ENCODE measurements at regions not wholly inside any gene's neighbourhood (a gene's known extent, or its start where the extent isn't known, plus 50 kb on each side); places are given as distances from the start of the nearest gene placed in this dataset.

DNA sequence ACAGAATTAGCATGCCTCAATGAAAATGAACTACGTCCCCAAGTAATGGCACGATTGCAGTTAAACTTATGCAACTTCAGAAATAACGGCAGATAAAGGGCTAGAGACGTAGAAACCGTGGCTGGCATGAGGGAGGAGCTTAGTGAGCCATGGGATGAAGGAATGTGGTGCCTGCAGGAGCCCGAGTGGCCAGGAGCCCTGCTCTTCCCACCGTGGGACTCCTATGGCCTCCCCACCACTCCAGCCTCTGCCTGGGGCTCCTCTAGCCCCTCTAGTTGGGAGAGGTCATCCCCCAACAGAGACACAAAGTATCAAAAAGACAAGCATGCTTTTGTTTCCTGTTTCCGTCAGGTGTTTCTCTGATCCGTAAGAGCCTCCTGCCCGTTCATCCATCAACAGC is 75.1 kb upstream of the BHLHE23 start:
- no peaks in the 10 kb centered on the region for H3K36me3 ChIP-seq
- H3K9me3 ChIP-seq: peaks cover 25% of the 10 kb centered on the region
- no peak overlapping the region for H3K9ac ChIP-seq
- no peak overlapping the region for H3K4me3 ChIP-seq
- H3K4me1 ChIP-seq: 0 out of 2 replicates have a peak, but pooled peaks cover 5% of the 10 kb centered on the region
- H3K27ac ChIP-seq: no peak overlapping the region
- TF ChIP-seq Cebpa-rat (IDR thresholded peaks at IDR 0.05): no peak
- peaks cover 22% of the 10 kb centered on the region; the same call in 1 of the 2 replicates for H4K20me1 ChIP-seq
- H3K4me2 ChIP-seq: no peak overlapping the region
- peaks cover 20% of the 10 kb centered on the region for H3K27me3 ChIP-seq

DNA sequence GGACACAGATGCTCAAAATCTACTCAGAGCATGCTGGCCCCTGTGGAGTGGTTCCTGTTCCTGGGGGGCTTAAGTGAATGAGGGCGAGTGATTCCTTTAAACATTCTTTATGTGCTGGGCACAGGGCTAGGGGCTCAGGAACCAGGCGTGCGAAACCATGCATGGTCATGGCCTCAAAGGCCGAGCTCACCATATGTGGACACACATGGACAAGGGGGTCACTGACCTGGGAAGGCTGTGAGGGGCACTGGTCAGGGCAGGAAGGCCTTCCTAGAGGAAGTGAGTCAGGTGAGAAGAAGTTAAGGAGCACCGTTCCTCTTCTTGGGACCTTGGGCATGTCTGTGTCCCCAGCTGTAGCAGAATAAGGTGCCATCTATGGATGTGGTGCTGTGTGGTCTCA is 74.6 kb upstream of the BHLHE23 start:
- peaks cover 30% of the 10 kb centered on the region for H3K9me3 ChIP-seq
- peaks cover 22% of the 10 kb centered on the region; the same call in 1 of the 2 replicates for H4K20me1 ChIP-seq
- no peak overlapping the region for H3K9ac ChIP-seq
- H3K36me3 ChIP-seq: no peaks in the 10 kb centered on the region
- peaks cover 20% of the 10 kb centered on the region for H3K27me3 ChIP-seq
- no peak overlapping the region for H3K27ac ChIP-seq
- 0 out of 2 replicates have a peak, but pooled peaks cover 5% of the 10 kb centered on the region for H3K4me1 ChIP-seq
- no peak for TF ChIP-seq Cebpa-rat (IDR thresholded peaks at IDR 0.05)
- H3K4me2 ChIP-seq: no peak overlapping the region
- no peak overlapping the region for H3K4me3 ChIP-seq

DNA sequence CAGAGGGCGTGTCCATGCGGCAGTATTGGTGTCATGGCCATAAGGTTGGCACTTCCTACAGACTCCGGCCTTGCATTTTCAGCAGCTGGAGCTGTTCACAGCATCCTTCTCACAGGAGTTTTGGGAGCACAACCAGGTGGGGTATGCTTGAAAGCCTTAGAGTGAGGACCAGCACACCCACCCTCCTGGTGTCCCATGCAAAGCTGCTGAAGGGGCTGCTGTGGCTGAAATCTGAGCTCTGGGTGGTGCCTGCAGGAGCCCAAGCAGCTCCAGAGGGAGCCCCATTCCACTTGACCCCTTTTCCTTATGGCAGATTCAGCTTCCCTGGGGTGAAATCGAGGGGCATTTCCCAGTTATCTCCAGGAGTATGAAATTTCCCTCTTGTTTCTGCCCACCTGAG is 74.0 kb upstream of the BHLHE23 start:
- no peak for TF ChIP-seq Cebpa-rat (IDR thresholded peaks at IDR 0.05)

DNA sequence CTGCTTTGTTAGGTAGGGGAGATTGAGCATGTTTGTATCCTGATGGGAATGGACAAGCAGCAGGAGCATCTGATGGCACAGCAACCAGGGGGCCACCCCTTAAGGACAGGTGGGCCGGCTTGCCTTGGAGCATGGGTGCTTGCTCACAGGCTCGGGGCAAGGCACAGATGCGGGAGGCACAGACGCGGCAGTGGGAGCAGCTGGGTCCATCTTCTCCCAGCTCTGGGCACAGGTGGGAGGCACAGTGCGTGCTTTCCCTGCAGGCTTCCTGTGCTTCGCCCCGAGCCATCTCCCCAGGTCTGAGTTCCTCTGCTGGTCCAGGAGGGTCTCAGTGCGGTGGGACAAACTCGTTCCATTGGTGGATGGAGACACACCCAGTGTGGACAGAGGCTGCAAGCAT is 73.6 kb upstream of the BHLHE23 start:
- H3K4me1 ChIP-seq: 0 out of 2 replicates have a peak, but pooled peaks cover 5% of the 10 kb centered on the region
- no peak for TF ChIP-seq Cebpa-rat (IDR thresholded peaks at IDR 0.05)
- H4K20me1 ChIP-seq: peaks cover 17% of the 10 kb centered on the region; the same call in 1 of the 2 replicates
- no peak overlapping the region for H3K4me2 ChIP-seq
- no peaks in the 10 kb centered on the region for H3K36me3 ChIP-seq
- H3K4me3 ChIP-seq: no peak overlapping the region
- H3K27me3 ChIP-seq: peaks cover 17% of the 10 kb centered on the region
- no peak overlapping the region for H3K9ac ChIP-seq
- no peak overlapping the region for H3K27ac ChIP-seq
- peaks cover 39% of the 10 kb centered on the region for H3K9me3 ChIP-seq

More for the DNA sequence above, 74.0 kb upstream of the BHLHE23 start:
- no peak overlapping the region for H3K27ac ChIP-seq
- no peaks in the 10 kb centered on the region for H3K36me3 ChIP-seq
- 0 out of 2 replicates have a peak, but pooled peaks cover 5% of the 10 kb centered on the region for H3K4me1 ChIP-seq
- H3K27me3 ChIP-seq: peaks cover 20% of the 10 kb centered on the region
- no peak overlapping the region for H3K4me2 ChIP-seq
- no peak overlapping the region for H3K9ac ChIP-seq
- peaks cover 21% of the 10 kb centered on the region; the same call in 1 of the 2 replicates for H4K20me1 ChIP-seq
- H3K9me3 ChIP-seq: peaks cover 35% of the 10 kb centered on the region
- no peak overlapping the region for H3K4me3 ChIP-seq

DNA sequence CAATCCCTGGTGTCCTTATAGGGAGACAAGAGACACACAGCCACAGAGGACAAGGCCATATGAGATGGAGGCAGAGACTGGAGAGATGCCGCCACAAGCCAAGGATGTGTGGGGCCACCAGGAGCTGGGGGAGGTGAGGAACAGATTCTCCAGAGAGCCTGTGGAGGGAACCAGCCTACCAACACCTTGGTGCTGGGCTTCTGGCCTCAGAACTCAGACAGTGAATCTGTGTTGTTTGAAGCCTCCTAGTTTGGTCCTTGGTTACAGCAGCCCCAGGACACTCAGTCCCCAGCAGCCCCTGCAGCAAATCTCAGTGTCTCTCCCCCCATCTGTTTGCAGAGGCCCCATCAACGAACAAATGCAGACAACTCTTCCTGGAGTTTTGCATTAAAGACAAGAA is 73.2 kb upstream of the BHLHE23 start:
- 0 out of 2 replicates have a peak, but pooled peaks cover 5% of the 10 kb centered on the region for H3K4me1 ChIP-seq
- no peak overlapping the region for H3K27ac ChIP-seq
- H3K27me3 ChIP-seq: peaks cover 13% of the 10 kb centered on the region
- peaks cover 15% of the 10 kb centered on the region; the same call in 1 of the 2 replicates for H4K20me1 ChIP-seq
- H3K9me3 ChIP-seq: peaks cover 44% of the 10 kb centered on the region
- H3K36me3 ChIP-seq: no peaks in the 10 kb centered on the region
- H3K4me2 ChIP-seq: no peak overlapping the region
- H3K9ac ChIP-seq: no peak overlapping the region
- TF ChIP-seq Cebpa-rat (IDR thresholded peaks at IDR 0.05): no peak
- H3K4me3 ChIP-seq: no peak overlapping the region

DNA sequence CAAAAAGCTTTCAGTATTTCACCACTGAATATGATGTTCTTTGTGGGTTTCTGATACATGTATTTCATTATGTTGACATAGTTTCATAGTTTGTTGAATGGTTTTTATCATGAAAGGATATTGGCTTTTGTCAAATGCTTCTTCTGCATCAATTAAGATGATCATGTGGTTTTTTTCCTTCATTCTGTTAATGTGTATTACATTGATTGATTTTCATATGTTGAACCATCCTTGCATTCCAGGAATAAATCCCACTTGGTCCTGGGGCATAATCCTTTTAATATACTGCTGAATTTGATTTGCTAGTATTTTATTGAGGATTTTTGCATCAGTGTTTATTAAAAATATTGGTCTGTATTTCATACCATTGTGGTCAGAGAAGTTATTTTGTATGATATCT is 70.9 kb upstream of the BHLHE23 start:
- Histone ChIP-seq H3K4me1 (peaks cover 12% of the 10 kb centered on the region), H3K36me3 (no peaks in the 10 kb centered on the region), H3K9me3 (peaks cover 45% of the 10 kb centered on the region), H3K27me3 (peaks cover 16% of the 10 kb centered on the region), H3K4me3 (no peak overlapping the region), H3K4me2 (no peak overlapping the region), H4K20me1 (peaks cover 9% of the 10 kb centered on the region; the same call in 1 of the 2 replicates), H3K9ac (no peak overlapping the region), H3K27ac (no peak overlapping the region)
- no peak for TF ChIP-seq Cebpa-rat (IDR thresholded peaks at IDR 0.05)

DNA sequence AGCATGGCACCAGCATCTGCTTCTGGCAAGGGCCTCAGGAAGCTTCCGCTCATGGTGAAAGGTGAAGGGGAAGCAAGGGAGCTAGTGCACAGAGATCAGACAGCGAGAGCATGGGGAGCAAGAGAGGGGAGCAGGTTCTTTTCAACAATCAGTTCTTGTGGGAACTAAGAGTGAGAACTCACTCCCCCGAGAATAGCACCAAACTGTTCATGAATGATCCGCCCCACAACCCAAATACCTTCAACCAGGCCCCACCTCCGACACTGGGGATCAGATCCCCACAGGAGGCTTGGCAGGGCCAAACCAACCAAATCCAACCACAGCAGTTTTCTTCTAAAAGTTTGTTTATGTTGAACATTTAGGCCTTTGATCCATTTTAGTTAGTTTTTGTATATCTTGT is 69.7 kb upstream of the BHLHE23 start:
- H3K4me2 ChIP-seq: no peak overlapping the region
- no peak overlapping the region for H3K9ac ChIP-seq
- peaks cover 26% of the 10 kb centered on the region for H3K27me3 ChIP-seq
- H3K36me3 ChIP-seq: no peaks in the 10 kb centered on the region
- peaks cover 16% of the 10 kb centered on the region for H3K4me1 ChIP-seq
- no peak for TF ChIP-seq Cebpa-rat (IDR thresholded peaks at IDR 0.05)
- H3K27ac ChIP-seq: no peak overlapping the region
- no peak overlapping the region for H3K4me3 ChIP-seq
- peaks cover 13% of the 10 kb centered on the region; the same call in 1 of the 2 replicates for H4K20me1 ChIP-seq
- H3K9me3 ChIP-seq: peaks cover 45% of the 10 kb centered on the region

DNA sequence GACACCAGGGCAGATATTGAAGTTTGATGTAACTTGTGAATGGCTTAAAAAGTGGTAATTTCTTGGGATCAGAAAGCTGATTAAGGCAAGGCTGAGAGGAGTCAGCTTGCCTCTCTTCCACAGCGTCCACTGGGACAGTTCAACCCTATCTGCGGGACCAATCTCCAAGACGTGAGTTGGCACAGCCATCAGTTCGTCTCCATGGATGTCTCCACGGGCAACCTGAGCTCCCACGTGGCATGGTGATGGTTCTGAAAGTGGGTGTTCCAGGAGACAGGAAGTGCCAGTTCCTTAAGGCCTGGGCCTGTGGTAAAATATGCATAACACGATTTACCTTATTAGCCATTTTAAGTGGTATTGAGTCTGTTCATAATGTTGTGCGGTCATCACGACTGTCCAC is 67.9 kb upstream of the BHLHE23 start:
- Histone ChIP-seq H3K27me3 (peaks cover 34% of the 10 kb centered on the region), H3K9me3 (peaks cover 41% of the 10 kb centered on the region), H3K4me2 (no peak overlapping the region), H3K4me3 (no peak overlapping the region), H3K9ac (no peak overlapping the region), H3K4me1 (peaks cover 24% of the 10 kb centered on the region), H4K20me1 (peaks cover 13% of the 10 kb centered on the region; the same call in 1 of the 2 replicates), H3K27ac (no peak overlapping the region), H3K36me3 (no peaks in the 10 kb centered on the region)
- no peak for TF ChIP-seq Cebpa-rat (IDR thresholded peaks at IDR 0.05)

DNA sequence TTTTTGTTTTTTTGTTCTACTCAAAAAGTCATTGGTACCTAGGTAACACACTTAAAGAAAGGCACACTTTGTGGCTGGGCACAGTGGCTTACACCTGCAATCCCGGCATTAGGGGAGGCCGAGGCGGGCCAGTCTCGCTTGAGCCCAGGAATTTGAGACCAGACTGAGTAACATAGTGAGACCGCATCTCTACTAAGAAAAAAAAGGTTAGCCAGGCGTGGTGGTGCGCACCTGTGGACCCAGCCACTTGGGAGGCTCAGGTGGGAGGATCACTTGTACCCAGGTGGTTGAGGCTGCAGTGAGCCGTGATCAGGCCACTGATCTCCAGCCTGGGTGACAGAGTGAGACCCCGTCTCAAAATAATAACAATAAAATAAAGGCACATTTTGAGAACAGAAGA is 67.4 kb upstream of the BHLHE23 start:
- Histone ChIP-seq H3K9me3 (peaks cover 37% of the 10 kb centered on the region), H3K4me1 (peaks cover 24% of the 10 kb centered on the region), H3K9ac (no peak overlapping the region), H3K36me3 (no peaks in the 10 kb centered on the region), H3K27me3 (peaks cover 34% of the 10 kb centered on the region), H3K4me3 (no peak overlapping the region), H3K27ac (no peak overlapping the region), H3K4me2 (no peak overlapping the region), H4K20me1 (peaks cover 13% of the 10 kb centered on the region; the same call in 1 of the 2 replicates)
- TF ChIP-seq Cebpa-rat (IDR thresholded peaks at IDR 0.05): no peak

DNA sequence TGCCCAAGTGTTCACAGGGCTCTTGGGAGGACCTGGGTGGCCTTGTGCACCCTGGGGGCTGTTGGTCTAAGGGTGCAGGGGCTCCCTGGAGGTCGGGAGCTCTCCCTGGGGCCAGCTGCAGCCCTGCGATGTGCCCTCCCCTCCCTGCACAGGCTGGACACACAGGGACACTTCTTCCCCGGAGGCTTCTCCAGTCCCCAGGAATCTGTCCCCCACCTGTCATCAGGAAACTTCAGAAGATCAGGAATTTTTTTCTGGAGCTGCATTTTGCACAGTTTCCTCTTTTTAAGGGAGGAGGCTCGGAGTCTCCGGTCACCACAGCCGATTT is 66.9 kb upstream of the BHLHE23 start:
- peaks cover 34% of the 10 kb centered on the region for H3K27me3 ChIP-seq
- no peak overlapping the region for H3K27ac ChIP-seq
- no peak overlapping the region for H3K4me2 ChIP-seq
- H3K4me1 ChIP-seq: peaks cover 24% of the 10 kb centered on the region
- H3K36me3 ChIP-seq: no peaks in the 10 kb centered on the region
- H3K9me3 ChIP-seq: peaks cover 36% of the 10 kb centered on the region
- H4K20me1 ChIP-seq: peaks cover 13% of the 10 kb centered on the region; the same call in 1 of the 2 replicates
- no peak overlapping the region for H3K9ac ChIP-seq
- no peak for TF ChIP-seq Cebpa-rat (IDR thresholded peaks at IDR 0.05)
- H3K4me3 ChIP-seq: no peak overlapping the region
